ENCODE measurements at regions not wholly inside any gene's neighbourhood (a gene's known extent, or its start where the extent isn't known, plus 50 kb on each side); places are given as distances from the start of the nearest gene placed in this dataset.

DNA sequence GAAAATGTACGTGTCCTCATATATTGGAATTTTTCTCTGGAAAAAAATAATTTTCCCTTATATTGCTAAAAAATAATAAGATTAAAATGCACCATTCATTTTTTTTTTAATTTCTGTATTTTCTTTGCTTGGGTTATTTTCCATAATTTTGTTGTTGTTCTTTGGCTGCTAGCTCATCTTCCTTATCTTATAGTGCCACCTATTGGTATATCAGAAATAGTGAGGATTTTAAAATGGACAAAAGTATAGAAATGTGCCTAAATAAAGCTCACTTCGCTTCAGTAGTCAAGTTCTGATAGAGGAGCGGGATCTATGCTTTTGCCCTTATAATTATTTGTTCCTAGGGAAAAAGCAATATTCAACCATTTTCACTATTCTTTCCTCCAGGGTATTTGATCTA is 134.8 kb downstream of the NAP1L3 start:
- POLR2A ChIA-PET (ENCODE audit: partially characterized antibody): no interaction called here
- H3K4me1 ChIP-seq (replicated peaks in 1 of 4; ENCODE audit: control insufficient read depth in 3 of 4, insufficient read depth in 4 of 4, low read length in 3 of 4): no peaks in the 10 kb centered on the region; a peak in 1 of 7 replicates
- H3K79me2 ChIP-seq (ENCODE audit: control insufficient read depth in 1 of 2, insufficient read depth in 2 of 2, low read length in 2 of 2): no peaks in the 10 kb centered on the region
- H2BK5ac ChIP-seq (ENCODE audit: low read depth, low read length): no peak overlapping the region
- no peaks in the 10 kb centered on the region for H3K36me3 ChIP-seq (ENCODE audit: control insufficient read depth in 2 of 4, insufficient read depth in 4 of 4, low read length in 3 of 4)
- no peak overlapping the region for H4K8ac ChIP-seq (ENCODE audit: extremely low read depth, insufficient read depth, low read length)
- no peak overlapping the region for H4K91ac ChIP-seq (replicated peaks; ENCODE audit: insufficient read length, low read length)
- no peak overlapping the region for H2BK12ac ChIP-seq (ENCODE audit: low read depth, low read length)
- H2BK120ac ChIP-seq (replicated peaks; ENCODE audit: low read depth, low read length): no peak overlapping the region
- H3K23ac ChIP-seq (ENCODE audit: insufficient read length): no peak overlapping the region
- no peaks in the 10 kb centered on the region for H4K20me1 ChIP-seq (replicated peaks in 1 of 2; ENCODE audit: control insufficient read depth in 1 of 2, insufficient read depth in 2 of 2, low read length in 2 of 2)
- H3K14ac ChIP-seq (ENCODE audit: insufficient read length): no peak overlapping the region
- H3K4me3 ChIP-seq (ENCODE audit: extremely low read depth in 1 of 4, insufficient read depth in 2 of 4, low read depth in 3 of 4, low read length in 4 of 4): no peak overlapping the region
- no peak overlapping the region for H3K27ac ChIP-seq (ENCODE audit: low read depth, low read length)
- H3K56ac ChIP-seq (replicated peaks; ENCODE audit: insufficient read length, low read depth, low read length): no peak overlapping the region
- no peaks in the 10 kb centered on the region for H3K9me3 ChIP-seq (ENCODE audit: insufficient read depth in 2 of 2, low read depth in 1 of 2, low read length in 1 of 2)
- no peak overlapping the region for H3K4me2 ChIP-seq (ENCODE audit: insufficient read depth in 1 of 2, low read depth in 2 of 2, low read length in 2 of 2)
- no peaks in the 10 kb centered on the region for H3K79me1 ChIP-seq (ENCODE audit: low read depth, low read length)
- no peak overlapping the region for H2AK5ac ChIP-seq (ENCODE audit: low read depth, low read length)
- no peak overlapping the region for H2BK20ac ChIP-seq (ENCODE audit: low read length)
- H2AFZ ChIP-seq (ENCODE audit: low read length): no peak overlapping the region
- no peak overlapping the region for H3K18ac ChIP-seq (ENCODE audit: extremely low read depth, low read length)
- WGBS, 2 experiments (ENCODE audit: extremely low coverage in 1 of 2, insufficient coverage in 1 of 2, insufficient read length in 1 of 2, insufficient replicate concordance in 2 of 2, low coverage in 1 of 2, low lambda C conversion rate in 2 of 2, missing lambda C conversion rate in 1 of 2): 81% methylated on average over 3 of the region's 3 CpGs; no CpG with 5 or more reads in 1 of the 2 experiments
- H2BK15ac ChIP-seq (ENCODE audit: low read length): no peak overlapping the region
- no peak overlapping the region for H3K4ac ChIP-seq (replicated peaks; ENCODE audit: insufficient read length, low read depth, low read length)
- no peak overlapping the region for H4K5ac ChIP-seq (ENCODE audit: insufficient read length, low read depth, low read length)
- FAIRE-seq (peak; percentile 89), DNase-seq (ENCODE audit: low read depth in 1 of 2, low spot score in 2 of 2) (no peak)
- H3K9ac ChIP-seq (replicated peaks in 1 of 4; ENCODE audit: extremely low read depth in 1 of 4, low read depth in 3 of 4, low read length in 3 of 4): no peak overlapping the region
- no peaks in the 10 kb centered on the region for H3K23me2 ChIP-seq (ENCODE audit: low read depth, low read length)
- CTCF ChIA-PET (ENCODE audit: partially characterized antibody): interaction anchor here (0.7 to 2.6 kb wide), 9 partner anchors 9 to 256 kb away, joined by 3 to 14 read pairs (median 3); no protein-coding TSS in a partner anchor
- H3K27me3 ChIP-seq (replicated peaks in 1 of 4; ENCODE audit: control insufficient read depth in 3 of 4, extremely low read depth in 1 of 4, insufficient read depth in 3 of 4, low read length in 3 of 4): no peaks in the 10 kb centered on the region
- TF ChIP-seq KDM5A (IDR thresholded peaks at IDR 0.05; ENCODE audit: low read length) (no peak), POLR2AphosphoS5 (IDR thresholded peaks at IDR 0.05; ENCODE audit: low read depth, low read length) (no peak), RBBP5 (IDR thresholded peaks at IDR 0.05; ENCODE audit: borderline replicate concordance, low read depth, low read length) (no peak)
- TF ChIP-seq, protein P1, sequence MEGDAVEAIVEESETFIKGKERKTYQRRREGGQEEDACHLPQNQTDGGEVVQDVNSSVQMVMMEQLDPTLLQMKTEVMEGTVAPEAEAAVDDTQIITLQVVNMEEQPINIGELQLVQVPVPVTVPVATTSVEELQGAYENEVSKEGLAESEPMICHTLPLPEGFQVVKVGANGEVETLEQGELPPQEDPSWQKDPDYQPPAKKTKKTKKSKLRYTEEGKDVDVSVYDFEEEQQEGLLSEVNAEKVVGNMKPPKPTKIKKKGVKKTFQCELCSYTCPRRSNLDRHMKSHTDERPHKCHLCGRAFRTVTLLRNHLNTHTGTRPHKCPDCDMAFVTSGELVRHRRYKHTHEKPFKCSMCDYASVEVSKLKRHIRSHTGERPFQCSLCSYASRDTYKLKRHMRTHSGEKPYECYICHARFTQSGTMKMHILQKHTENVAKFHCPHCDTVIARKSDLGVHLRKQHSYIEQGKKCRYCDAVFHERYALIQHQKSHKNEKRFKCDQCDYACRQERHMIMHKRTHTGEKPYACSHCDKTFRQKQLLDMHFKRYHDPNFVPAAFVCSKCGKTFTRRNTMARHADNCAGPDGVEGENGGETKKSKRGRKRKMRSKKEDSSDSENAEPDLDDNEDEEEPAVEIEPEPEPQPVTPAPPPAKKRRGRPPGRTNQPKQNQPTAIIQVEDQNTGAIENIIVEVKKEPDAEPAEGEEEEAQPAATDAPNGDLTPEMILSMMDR (IDR thresholded peaks at IDR 0.05; ENCODE audit: control extremely low read depth in 1 of 3, insufficient read depth in 1 of 3, low read depth in 1 of 3, low read length in 3 of 3): peak in 1 of 3 experiments; percentile 9; a peak in 1 of 4 replicates
- TF ChIP-seq, protein P2, sequence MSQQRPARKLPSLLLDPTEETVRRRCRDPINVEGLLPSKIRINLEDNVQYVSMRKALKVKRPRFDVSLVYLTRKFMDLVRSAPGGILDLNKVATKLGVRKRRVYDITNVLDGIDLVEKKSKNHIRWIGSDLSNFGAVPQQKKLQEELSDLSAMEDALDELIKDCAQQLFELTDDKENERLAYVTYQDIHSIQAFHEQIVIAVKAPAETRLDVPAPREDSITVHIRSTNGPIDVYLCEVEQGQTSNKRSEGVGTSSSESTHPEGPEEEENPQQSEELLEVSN (IDR thresholded peaks at IDR 0.05): no peak

Data from H1 (cell line).